ENCODE measurements at regions not wholly inside any gene's neighbourhood (a gene's known extent, or its start where the extent isn't known, plus 50 kb on each side); places are given as distances from the start of the nearest gene placed in this dataset.

DNA sequence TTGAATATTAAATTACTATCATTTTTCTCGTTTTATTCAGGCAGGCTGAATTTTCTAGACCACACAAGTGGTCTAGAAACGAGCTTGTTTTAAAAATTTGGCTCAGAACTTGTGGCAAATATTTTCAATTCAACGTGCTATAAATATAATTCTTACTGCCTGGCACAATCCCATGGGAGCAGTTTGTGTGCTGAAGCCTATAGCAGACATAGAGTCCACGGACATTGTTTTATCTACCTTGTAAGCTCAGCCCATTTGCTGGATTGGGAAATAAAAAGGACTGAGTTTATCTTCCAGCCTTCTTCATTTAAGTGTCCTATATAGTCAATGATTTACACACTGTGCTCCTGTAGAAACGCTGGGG, 103.4 kb downstream of the ZBTB18 start:
- no peak for TF ChIP-seq POLR2A (IDR thresholded peaks at IDR 0.05)
- TF ChIP-seq, protein P1, sequence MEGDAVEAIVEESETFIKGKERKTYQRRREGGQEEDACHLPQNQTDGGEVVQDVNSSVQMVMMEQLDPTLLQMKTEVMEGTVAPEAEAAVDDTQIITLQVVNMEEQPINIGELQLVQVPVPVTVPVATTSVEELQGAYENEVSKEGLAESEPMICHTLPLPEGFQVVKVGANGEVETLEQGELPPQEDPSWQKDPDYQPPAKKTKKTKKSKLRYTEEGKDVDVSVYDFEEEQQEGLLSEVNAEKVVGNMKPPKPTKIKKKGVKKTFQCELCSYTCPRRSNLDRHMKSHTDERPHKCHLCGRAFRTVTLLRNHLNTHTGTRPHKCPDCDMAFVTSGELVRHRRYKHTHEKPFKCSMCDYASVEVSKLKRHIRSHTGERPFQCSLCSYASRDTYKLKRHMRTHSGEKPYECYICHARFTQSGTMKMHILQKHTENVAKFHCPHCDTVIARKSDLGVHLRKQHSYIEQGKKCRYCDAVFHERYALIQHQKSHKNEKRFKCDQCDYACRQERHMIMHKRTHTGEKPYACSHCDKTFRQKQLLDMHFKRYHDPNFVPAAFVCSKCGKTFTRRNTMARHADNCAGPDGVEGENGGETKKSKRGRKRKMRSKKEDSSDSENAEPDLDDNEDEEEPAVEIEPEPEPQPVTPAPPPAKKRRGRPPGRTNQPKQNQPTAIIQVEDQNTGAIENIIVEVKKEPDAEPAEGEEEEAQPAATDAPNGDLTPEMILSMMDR (IDR thresholded peaks at IDR 0.05), result no peak
